ENCODE measurements at regions not wholly inside any gene's neighbourhood (a gene's known extent, or its start where the extent isn't known, plus 50 kb on each side); places are given as distances from the start of the nearest gene placed in this dataset.
"Not testable (repeated sequence)": the region's sequence is repeated elsewhere in the genome, so short reads cannot be mapped to it uniquely, and the experiment has no call there.

DNA sequence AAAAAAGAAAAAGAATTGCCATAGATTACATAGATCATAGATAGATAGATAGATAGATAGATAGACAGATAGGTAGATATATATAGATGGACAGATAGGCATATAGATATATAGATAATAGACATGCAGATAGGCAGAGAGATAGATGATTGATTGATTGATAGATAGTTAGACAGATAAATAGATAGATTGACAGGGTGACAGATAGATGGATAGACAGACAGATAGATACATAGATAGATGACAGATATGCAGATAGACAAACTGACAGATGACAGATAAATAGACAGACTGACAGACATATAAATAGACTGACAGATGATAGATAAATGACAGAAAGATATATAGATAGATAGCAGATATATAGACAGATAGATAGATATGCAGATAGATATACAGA, 474.0 kb downstream of the IRS2 start:
- no peak overlapping the region for H3K27ac ChIP-seq (ENCODE audit: extremely low read depth, low read depth, low read length)
- ChIA-PET CTCF (no interaction called here), POLR2A (no interaction called here)
- H3K4me1 ChIP-seq (ENCODE audit: control insufficient read depth, insufficient read depth, low read length), result no peaks in the 10 kb centered on the region; the same call in 1 of the 2 replicates
- no peaks in the 10 kb centered on the region for H3K36me3 ChIP-seq (ENCODE audit: control insufficient read depth in 2 of 2, insufficient read depth in 1 of 2, low read length in 2 of 2)
- no peak overlapping the region for H3K4me3 ChIP-seq (ENCODE audit: low read depth, low read length)
- no peaks in the 10 kb centered on the region for H3K9me3 ChIP-seq (ENCODE audit: control insufficient read depth, insufficient read depth, low read depth, low read length)
- no peak for TF ChIP-seq ZNF510 (tag by site-specific recombination; IDR thresholded peaks at IDR 0.05; ENCODE audit: insufficient replicate concordance)
- TF ChIP-seq, protein P1, sequence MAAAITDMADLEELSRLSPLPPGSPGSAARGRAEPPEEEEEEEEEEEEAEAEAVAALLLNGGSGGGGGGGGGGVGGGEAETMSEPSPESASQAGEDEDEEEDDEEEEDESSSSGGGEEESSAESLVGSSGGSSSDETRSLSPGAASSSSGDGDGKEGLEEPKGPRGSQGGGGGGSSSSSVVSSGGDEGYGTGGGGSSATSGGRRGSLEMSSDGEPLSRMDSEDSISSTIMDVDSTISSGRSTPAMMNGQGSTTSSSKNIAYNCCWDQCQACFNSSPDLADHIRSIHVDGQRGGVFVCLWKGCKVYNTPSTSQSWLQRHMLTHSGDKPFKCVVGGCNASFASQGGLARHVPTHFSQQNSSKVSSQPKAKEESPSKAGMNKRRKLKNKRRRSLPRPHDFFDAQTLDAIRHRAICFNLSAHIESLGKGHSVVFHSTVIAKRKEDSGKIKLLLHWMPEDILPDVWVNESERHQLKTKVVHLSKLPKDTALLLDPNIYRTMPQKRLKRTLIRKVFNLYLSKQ (tag by site-specific recombination; IDR thresholded peaks at IDR 0.05; ENCODE audit: borderline replicate concordance), result no peak
- TF ChIP-seq HOXC10 (CRISPR knock-in tag; IDR thresholded peaks at IDR 0.05), result no peak

DNA sequence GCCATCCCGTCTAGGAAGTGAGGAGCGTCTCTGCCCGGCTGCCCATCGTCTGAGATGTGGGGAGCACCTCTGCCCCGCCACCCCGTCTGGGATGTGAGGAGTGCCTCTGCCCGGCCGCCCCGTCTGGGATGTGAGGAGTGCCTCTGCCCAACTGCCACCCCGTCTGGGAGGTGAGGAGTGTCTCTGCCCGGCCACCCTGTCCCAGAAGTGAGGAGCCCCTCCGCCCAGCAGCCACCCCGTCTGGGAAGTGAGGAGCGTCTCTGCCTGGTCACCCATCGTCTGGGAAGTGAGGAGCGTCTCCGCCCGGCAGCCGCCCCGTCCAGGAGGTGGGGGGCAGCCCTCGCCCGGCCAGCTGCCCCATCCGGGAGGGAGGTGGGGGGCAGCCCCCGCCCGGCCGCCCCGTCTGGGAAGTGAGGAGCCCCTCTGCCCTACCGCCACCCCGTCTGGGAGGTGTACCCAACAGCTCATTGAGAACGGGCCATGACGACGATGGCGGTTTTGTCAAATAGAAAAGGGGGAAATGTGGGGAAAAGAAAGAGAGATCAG, 474.9 kb downstream of the IRS2 start:
- H3K4me1 ChIP-seq (ENCODE audit: control insufficient read depth, insufficient read depth, low read length); CTCF ChIA-PET; H3K36me3 ChIP-seq (ENCODE audit: control insufficient read depth in 2 of 2, insufficient read depth in 1 of 2, low read length in 2 of 2); H3K9me3 ChIP-seq (ENCODE audit: control insufficient read depth, insufficient read depth, low read depth, low read length); H3K4me3 ChIP-seq (ENCODE audit: low read depth, low read length); H3K27ac ChIP-seq (ENCODE audit: extremely low read depth, low read depth, low read length); POLR2A ChIA-PET: not testable (repeated sequence)

DNA sequence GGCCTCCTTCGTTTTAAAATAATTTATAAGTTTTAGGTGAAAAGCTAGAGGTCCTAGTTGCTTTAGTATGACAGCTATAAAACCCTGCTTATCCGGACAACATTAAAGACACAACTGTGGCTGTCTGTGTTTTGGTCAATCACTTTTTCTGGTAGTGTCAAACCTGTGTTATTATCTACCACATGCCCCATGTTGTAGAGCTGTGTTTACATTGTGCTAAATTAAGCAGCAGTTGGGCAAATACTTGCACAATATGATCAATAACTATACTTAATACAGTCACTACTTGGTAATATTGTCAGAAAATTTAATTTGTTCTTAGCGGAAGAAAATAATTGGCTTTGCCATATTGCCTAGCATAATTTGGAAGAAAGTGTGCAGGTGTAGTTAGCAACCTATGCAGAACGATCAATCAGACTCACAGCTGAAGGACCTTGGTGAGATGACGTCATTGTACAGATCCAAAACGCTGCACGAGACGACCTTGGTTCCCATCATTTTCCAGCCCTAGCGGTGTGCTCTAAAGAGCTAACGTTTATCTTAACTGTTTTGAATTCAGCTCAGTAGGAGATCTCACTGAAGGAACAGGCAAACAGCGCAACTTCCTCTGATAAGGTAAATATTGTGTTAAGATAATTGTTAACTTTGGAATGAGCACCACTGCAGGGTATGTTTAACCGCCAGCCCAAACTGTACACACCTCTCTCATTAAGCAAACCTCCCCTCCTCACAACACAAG, 476.6 kb downstream of the IRS2 start:
- POLR2A ChIA-PET, result no interaction called here
- TF ChIP-seq KLF16 (tag by site-specific recombination; IDR thresholded peaks at IDR 0.05), result no peak
- TF ChIP-seq, protein P2, sequence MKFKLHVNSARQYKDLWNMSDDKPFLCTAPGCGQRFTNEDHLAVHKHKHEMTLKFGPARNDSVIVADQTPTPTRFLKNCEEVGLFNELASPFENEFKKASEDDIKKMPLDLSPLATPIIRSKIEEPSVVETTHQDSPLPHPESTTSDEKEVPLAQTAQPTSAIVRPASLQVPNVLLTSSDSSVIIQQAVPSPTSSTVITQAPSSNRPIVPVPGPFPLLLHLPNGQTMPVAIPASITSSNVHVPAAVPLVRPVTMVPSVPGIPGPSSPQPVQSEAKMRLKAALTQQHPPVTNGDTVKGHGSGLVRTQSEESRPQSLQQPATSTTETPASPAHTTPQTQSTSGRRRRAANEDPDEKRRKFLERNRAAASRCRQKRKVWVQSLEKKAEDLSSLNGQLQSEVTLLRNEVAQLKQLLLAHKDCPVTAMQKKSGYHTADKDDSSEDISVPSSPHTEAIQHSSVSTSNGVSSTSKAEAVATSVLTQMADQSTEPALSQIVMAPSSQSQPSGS (tag by site-specific recombination; IDR thresholded peaks at IDR 0.05; ENCODE audit: low read depth), result peak; percentile 60; the same call in 1 of the 2 replicates
- Histone ChIP-seq H3K36me3 (ENCODE audit: control insufficient read depth in 2 of 2, insufficient read depth in 1 of 2, low read length in 2 of 2) (no peaks in the 10 kb centered on the region), H3K9me3 (ENCODE audit: control insufficient read depth, insufficient read depth, low read depth, low read length) (no peaks in the 10 kb centered on the region), H3K4me3 (ENCODE audit: low read depth, low read length) (no peak overlapping the region), H3K27ac (ENCODE audit: extremely low read depth, low read depth, low read length) (no peak overlapping the region), H3K4me1 (ENCODE audit: control insufficient read depth, insufficient read depth, low read length) (no peaks in the 10 kb centered on the region; the same call in 1 of the 2 replicates)
- CTCF ChIA-PET, result no interaction called here

DNA sequence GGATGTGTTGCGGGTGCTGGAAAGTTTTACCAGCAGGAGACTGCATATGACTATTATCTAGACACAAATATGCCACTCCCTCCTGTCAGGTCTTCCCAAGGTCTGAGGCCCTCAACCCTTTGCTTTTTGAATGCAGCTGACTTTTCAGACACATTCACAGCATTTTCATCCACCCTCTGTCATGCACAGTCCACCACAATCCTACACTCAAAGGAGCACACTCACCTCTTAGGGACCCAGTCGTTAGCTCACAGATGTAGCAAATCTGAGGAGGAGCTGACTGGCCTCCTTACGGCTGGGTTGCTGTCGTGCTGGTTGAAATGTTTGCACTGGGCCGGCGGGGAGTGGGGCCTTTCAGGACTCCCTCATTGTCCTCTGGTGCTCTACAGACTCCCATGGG, 479.4 kb downstream of the IRS2 start:
- ChIA-PET POLR2A (no interaction called here), CTCF (no interaction called here)
- H3K4me1 ChIP-seq (ENCODE audit: control insufficient read depth, insufficient read depth, low read length), result no peaks in the 10 kb centered on the region; the same call in 1 of the 2 replicates
- H3K4me3 ChIP-seq (ENCODE audit: low read depth, low read length), result no peak overlapping the region
- no peak overlapping the region for H3K27ac ChIP-seq (ENCODE audit: extremely low read depth, low read depth, low read length)
- H3K9me3 ChIP-seq (ENCODE audit: control insufficient read depth, insufficient read depth, low read depth, low read length), result no peaks in the 10 kb centered on the region
- no peaks in the 10 kb centered on the region for H3K36me3 ChIP-seq (ENCODE audit: control insufficient read depth in 2 of 2, insufficient read depth in 1 of 2, low read length in 2 of 2)
- TF ChIP-seq ZNF660 (tag by site-specific recombination; IDR thresholded peaks at IDR 0.05) (no peak), GLI2 (tag by site-specific recombination; IDR thresholded peaks at IDR 0.05; ENCODE audit: borderline replicate concordance, low read depth) (no peak), OSR2 (tag by site-specific recombination; IDR thresholded peaks at IDR 0.05) (no peak), ZNF221 (tag by site-specific recombination; IDR thresholded peaks at IDR 0.05; ENCODE audit: borderline replicate concordance) (no peak), ZNF830 (tag by site-specific recombination; IDR thresholded peaks at IDR 0.05; ENCODE audit: low read depth) (no peak), ZNF600 (tag by site-specific recombination; IDR thresholded peaks at IDR 0.05) (no peak), ZNF529 (tag by site-specific recombination; IDR thresholded peaks at IDR 0.05; ENCODE audit: insufficient replicate concordance) (no peak)
- TF ChIP-seq, protein P3, sequence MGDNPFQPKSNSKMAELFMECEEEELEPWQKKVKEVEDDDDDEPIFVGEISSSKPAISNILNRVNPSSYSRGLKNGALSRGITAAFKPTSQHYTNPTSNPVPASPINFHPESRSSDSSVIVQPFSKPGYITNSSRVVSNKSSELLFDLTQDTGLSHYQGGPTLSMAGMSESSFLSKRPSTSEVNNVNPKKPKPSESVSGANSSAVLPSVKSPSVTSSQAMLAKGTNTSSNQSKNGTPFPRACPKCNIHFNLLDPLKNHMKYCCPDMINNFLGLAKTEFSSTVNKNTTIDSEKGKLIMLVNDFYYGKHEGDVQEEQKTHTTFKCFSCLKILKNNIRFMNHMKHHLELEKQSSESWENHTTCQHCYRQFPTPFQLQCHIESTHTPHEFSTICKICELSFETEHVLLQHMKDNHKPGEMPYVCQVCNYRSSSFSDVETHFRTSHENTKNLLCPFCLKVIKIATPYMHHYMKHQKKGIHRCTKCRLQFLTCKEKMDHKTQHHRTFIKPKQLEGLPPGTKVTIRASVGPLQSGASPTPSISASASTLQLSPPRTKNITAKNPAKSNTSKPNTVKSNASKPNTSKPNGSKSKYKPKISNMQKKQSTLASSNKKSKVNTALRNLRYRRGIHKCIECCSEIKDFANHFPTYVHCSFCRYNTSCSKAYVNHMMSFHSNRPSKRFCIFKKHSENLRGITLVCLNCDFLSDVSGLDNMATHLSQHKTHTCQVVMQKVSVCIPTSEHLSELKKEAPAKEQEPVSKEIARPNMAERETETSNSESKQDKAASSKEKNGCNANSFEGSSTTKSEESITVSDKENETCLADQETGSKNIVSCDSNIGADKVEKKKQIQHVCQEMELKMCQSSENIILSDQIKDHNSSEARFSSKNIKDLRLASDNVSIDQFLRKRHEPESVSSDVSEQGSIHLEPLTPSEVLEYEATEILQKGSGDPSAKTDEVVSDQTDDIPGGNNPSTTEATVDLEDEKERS (tag by site-specific recombination; IDR thresholded peaks at IDR 0.05), result no peak
- TF ChIP-seq, protein P4, sequence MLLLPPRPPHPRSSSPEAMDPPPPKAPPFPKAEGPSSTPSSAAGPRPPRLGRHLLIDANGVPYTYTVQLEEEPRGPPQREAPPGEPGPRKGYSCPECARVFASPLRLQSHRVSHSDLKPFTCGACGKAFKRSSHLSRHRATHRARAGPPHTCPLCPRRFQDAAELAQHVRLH (tag by site-specific recombination; IDR thresholded peaks at IDR 0.05), result no peak
- TF ChIP-seq, protein P5, sequence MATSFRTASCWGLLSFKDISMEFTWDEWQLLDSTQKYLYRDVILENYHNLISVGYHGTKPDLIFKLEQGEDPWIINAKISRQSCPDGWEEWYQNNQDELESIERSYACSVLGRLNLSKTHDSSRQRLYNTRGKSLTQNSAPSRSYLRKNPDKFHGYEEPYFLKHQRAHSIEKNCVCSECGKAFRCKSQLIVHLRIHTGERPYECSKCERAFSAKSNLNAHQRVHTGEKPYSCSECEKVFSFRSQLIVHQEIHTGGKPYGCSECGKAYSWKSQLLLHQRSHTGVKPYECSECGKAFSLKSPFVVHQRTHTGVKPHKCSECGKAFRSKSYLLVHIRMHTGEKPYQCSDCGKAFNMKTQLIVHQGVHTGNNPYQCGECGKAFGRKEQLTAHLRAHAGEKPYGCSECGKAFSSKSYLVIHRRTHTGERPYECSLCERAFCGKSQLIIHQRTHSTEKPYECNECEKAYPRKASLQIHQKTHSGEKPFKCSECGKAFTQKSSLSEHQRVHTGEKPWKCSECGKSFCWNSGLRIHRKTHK (tag by site-specific recombination; IDR thresholded peaks at IDR 0.05), result no peak
- TF ChIP-seq, protein P6, sequence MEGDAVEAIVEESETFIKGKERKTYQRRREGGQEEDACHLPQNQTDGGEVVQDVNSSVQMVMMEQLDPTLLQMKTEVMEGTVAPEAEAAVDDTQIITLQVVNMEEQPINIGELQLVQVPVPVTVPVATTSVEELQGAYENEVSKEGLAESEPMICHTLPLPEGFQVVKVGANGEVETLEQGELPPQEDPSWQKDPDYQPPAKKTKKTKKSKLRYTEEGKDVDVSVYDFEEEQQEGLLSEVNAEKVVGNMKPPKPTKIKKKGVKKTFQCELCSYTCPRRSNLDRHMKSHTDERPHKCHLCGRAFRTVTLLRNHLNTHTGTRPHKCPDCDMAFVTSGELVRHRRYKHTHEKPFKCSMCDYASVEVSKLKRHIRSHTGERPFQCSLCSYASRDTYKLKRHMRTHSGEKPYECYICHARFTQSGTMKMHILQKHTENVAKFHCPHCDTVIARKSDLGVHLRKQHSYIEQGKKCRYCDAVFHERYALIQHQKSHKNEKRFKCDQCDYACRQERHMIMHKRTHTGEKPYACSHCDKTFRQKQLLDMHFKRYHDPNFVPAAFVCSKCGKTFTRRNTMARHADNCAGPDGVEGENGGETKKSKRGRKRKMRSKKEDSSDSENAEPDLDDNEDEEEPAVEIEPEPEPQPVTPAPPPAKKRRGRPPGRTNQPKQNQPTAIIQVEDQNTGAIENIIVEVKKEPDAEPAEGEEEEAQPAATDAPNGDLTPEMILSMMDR (tag by site-specific recombination; IDR thresholded peaks at IDR 0.05), result no peak
